Karpas-422 (cell line): ENCODE measurements at regions not wholly inside any gene's neighbourhood (a gene's known extent, or its start where the extent isn't known, plus 50 kb on each side); places are given as distances from the start of the nearest gene placed in this dataset.

Experiments
- DNase-seq: peaks from one replicate; pipeline ENCODE4 v3.0.0-alpha.2; 2015
- H2AFZ ChIP-seq: fragments of 200-600 bp; sonication (generic); 2 replicates; pipeline ENCODE4 v1.6.1; 2014; ENCODE audit warnings: antibody characterized with exemption, low read length, mixed read lengths
- H3K27ac ChIP-seq: fragments of 200-600 bp; sonication (generic); 2 replicates; pipeline ENCODE4 v1.5.1; 2014; ENCODE audit warnings: mild to moderate bottlenecking, low read length, moderate library complexity
- H3K27me3 ChIP-seq: fragments of 200-600 bp; sonication (generic); 2 replicates; pipeline ENCODE4 v1.6.1; 2014; ENCODE audit warnings: low read length, mixed read lengths
- H3K36me3 ChIP-seq: fragments of 200-600 bp; sonication (generic); 2 replicates; pipeline ENCODE4 v1.6.1; 2014; ENCODE audit warnings: low read length, mixed read lengths; ENCODE audit not compliant: insufficient read depth
- H3K4me1 ChIP-seq: fragments of 200-600 bp; sonication (generic); 2 replicates; pipeline ENCODE4 v1.6.1; 2014; ENCODE audit warnings: mild to moderate bottlenecking, low read length, mixed read lengths
- H3K4me2 ChIP-seq: fragments of 200-600 bp; sonication (generic); 2 replicates; pipeline ENCODE4 v1.6.1; 2014; ENCODE audit warnings: low read length, low read depth, mild to moderate bottlenecking; ENCODE audit not compliant: poor library complexity, severe bottlenecking
- H3K4me3 ChIP-seq: fragments of 200-600 bp; sonication (generic); 2 replicates; pipeline ENCODE4 v1.5.1; 2014; ENCODE audit warnings: mild to moderate bottlenecking, antibody characterized with exemption, low read length, mixed read lengths
- H3K79me2 ChIP-seq: fragments of 200-600 bp; sonication (generic); 2 replicates; pipeline ENCODE4 v1.6.1; 2014; ENCODE audit warnings: mild to moderate bottlenecking, low read length, mixed read lengths
- H3K9ac ChIP-seq: fragments of 200-600 bp; sonication (generic); 2 replicates; pipeline ENCODE4 v1.6.0; 2014; ENCODE audit warnings: low read length
- H3K9me2 ChIP-seq: fragments of 200-600 bp; sonication (generic), shearing (Covaris generic); replicated peaks from 2 replicates; pipeline ENCODE4 v1.6.0; 2014; ENCODE audit warnings: mild to moderate bottlenecking, low read length, moderate library complexity; ENCODE audit not compliant: insufficient read depth
- H3K9me3 ChIP-seq: fragments of 300-700, 200-600 bp; sonication (generic); 2 replicates; pipeline ENCODE4 v1.6.1; 2014; ENCODE audit warnings: low read length, mixed read lengths
- H4K20me1 ChIP-seq: fragments of 200-600 bp; sonication (generic); 2 replicates; pipeline ENCODE4 v1.6.1; 2014; ENCODE audit warnings: mild to moderate bottlenecking, antibody characterized with exemption, low read length, low read depth; ENCODE audit not compliant: insufficient read depth

- H3K27me3 ChIP-seq: no peaks in the 10 kb centered on the region
- H3K79me2 ChIP-seq: no peaks in the 10 kb centered on the region
- H3K9me3 ChIP-seq: no peaks in the 10 kb centered on the region
- H3K27ac ChIP-seq: no peak overlapping the region
- no peaks in the 10 kb centered on the region for H4K20me1 ChIP-seq
- no peak overlapping the region for H3K4me2 ChIP-seq
- H3K9ac ChIP-seq: no peak overlapping the region
- no peak overlapping the region for H2AFZ ChIP-seq
- no peak overlapping the region for H3K4me3 ChIP-seq
- no peak for DNase-seq
- H3K9me2 ChIP-seq: no peaks in the 10 kb centered on the region
- H3K4me1 ChIP-seq: peaks cover 15% of the 10 kb centered on the region
- no peaks in the 10 kb centered on the region for H3K36me3 ChIP-seq
These were observed 117.8 kb downstream of the ACKR3 start for GRCh38 chr2:236687296-236687965.

GRCh38 chr2:236688157-236688556, 118.5 kb downstream of the ACKR3 start:
- H3K9me3 ChIP-seq: no peaks in the 10 kb centered on the region
- H3K27me3 ChIP-seq: no peaks in the 10 kb centered on the region
- no peak overlapping the region for H3K4me2 ChIP-seq
- H3K9me2 ChIP-seq: no peaks in the 10 kb centered on the region
- H3K79me2 ChIP-seq: no peaks in the 10 kb centered on the region
- no peak overlapping the region for H3K4me3 ChIP-seq
- no peaks in the 10 kb centered on the region for H3K36me3 ChIP-seq
- DNase-seq: no peak
- H2AFZ ChIP-seq: no peak overlapping the region
- no peaks in the 10 kb centered on the region for H4K20me1 ChIP-seq
- H3K27ac ChIP-seq: no peak overlapping the region
- no peak overlapping the region for H3K9ac ChIP-seq
- peaks cover 15% of the 10 kb centered on the region for H3K4me1 ChIP-seq

DNA sequence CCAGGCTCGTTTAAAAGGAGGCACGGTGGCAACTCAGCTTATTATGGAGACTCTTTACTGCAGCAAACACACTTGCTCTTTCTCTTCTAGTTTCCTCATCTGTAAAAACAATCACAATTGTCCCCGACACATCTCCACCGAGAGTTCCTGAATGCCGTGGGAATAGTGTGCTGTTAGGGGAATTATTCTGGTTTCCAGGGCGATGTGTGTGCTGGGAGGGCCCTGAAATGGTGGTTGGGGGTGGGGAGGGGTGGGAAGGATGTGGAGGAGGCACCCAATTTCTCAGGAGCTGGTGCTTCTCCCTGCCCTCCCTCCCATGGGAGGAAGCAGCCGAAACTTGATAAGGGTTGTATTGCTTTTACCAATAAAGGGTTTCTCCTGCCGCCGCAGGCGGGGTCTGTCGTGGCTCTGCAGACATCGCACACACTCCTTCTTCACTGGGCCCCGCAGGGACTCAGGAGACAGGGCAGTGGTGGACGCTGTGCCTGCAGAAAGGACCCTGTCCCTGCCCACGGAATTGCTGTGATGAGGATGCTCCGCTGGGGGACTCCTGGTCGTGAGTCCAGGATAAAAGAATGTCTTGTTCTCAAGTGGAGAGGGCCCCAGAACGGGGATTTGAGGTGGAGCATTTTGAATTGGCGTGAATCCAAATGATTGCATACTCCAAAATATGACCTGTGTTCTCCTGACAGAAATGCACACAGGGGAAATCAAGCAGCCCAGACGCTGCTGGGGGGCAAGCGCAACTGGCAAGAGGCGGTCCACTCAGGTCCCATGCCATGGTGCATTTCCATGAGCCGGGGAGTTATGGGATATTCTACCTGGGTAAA, 119.2 kb downstream of the ACKR3 start:
- Histone ChIP-seq H3K36me3 (no peaks in the 10 kb centered on the region), H3K27me3 (no peaks in the 10 kb centered on the region), H3K27ac (no peak overlapping the region), H3K4me2 (no peak overlapping the region), H3K9me2 (no peaks in the 10 kb centered on the region), H3K4me3 (no peak overlapping the region), H4K20me1 (no peaks in the 10 kb centered on the region), H3K9me3 (no peaks in the 10 kb centered on the region), H3K79me2 (no peaks in the 10 kb centered on the region), H3K4me1 (peaks cover 12% of the 10 kb centered on the region), H3K9ac (no peak overlapping the region), H2AFZ (no peak overlapping the region)
- no peak for DNase-seq

- DNase-seq: no peak
- Histone ChIP-seq H3K9me3 (no peaks in the 10 kb centered on the region), H3K9ac (no peak overlapping the region), H3K27me3 (no peaks in the 10 kb centered on the region), H3K79me2 (no peaks in the 10 kb centered on the region), H3K36me3 (no peaks in the 10 kb centered on the region), H3K27ac (no peak overlapping the region), H3K4me3 (no peak overlapping the region), H3K4me1 (peaks cover 6% of the 10 kb centered on the region), H3K4me2 (no peak overlapping the region), H4K20me1 (no peaks in the 10 kb centered on the region), H2AFZ (no peak overlapping the region), H3K9me2 (no peaks in the 10 kb centered on the region)
These were observed 119.7 kb downstream of the ACKR3 start for GRCh38 chr2:236689393-236689700.

- H3K27me3 ChIP-seq: no peaks in the 10 kb centered on the region
- no peaks in the 10 kb centered on the region for H4K20me1 ChIP-seq
- H3K4me3 ChIP-seq: no peak overlapping the region
- H3K36me3 ChIP-seq: no peaks in the 10 kb centered on the region
- H3K9me2 ChIP-seq: no peaks in the 10 kb centered on the region
- DNase-seq: no peak
- H3K4me2 ChIP-seq: no peak overlapping the region
- no peak overlapping the region for H3K27ac ChIP-seq
- no peaks in the 10 kb centered on the region for H3K79me2 ChIP-seq
- no peaks in the 10 kb centered on the region for H3K9me3 ChIP-seq
- no peak overlapping the region for H2AFZ ChIP-seq
- no peaks in the 10 kb centered on the region for H3K4me1 ChIP-seq
- H3K9ac ChIP-seq: no peak overlapping the region
These were observed 120.4 kb downstream of the ACKR3 start for GRCh38 chr2:236689981-236690380.

GRCh38 chr2:236690726-236691125, 121.1 kb downstream of the ACKR3 start:
- no peak overlapping the region for H3K4me3 ChIP-seq
- H2AFZ ChIP-seq: no peak overlapping the region
- H3K27ac ChIP-seq: no peak overlapping the region
- DNase-seq: no peak
- H3K9me3 ChIP-seq: no peaks in the 10 kb centered on the region
- no peaks in the 10 kb centered on the region for H3K79me2 ChIP-seq
- no peaks in the 10 kb centered on the region for H3K36me3 ChIP-seq
- H3K4me2 ChIP-seq: no peak overlapping the region
- H4K20me1 ChIP-seq: no peaks in the 10 kb centered on the region
- no peaks in the 10 kb centered on the region for H3K4me1 ChIP-seq
- no peaks in the 10 kb centered on the region for H3K9me2 ChIP-seq
- no peak overlapping the region for H3K9ac ChIP-seq
- H3K27me3 ChIP-seq: no peaks in the 10 kb centered on the region

DNA sequence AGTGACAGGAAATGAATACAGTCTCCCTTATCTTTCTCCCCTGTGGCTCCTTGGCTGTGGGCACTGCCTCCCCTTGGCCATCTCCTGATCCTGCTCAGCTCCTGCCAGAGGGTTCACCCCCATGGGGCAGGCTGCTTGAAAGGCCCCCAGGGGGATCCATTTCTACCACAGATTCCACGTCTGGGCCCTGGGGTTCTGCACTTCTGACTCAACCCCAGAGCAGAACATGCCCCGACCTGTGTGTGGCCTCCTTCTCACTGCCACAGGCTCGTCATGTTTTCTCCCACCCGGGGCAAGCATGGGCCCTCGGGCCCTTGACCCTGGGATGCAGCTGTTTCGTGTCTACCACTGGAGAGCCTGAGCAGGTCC, 122.2 kb downstream of the ACKR3 start:
- Histone ChIP-seq H3K27me3 (no peaks in the 10 kb centered on the region), H3K79me2 (no peaks in the 10 kb centered on the region), H3K36me3 (no peaks in the 10 kb centered on the region), H3K9me3 (no peaks in the 10 kb centered on the region), H3K4me1 (no peaks in the 10 kb centered on the region), H3K4me3 (no peak overlapping the region), H3K9me2 (no peaks in the 10 kb centered on the region), H4K20me1 (no peaks in the 10 kb centered on the region), H3K4me2 (no peak overlapping the region), H2AFZ (no peak overlapping the region), H3K9ac (no peak overlapping the region), H3K27ac (no peak overlapping the region)
- no peak for DNase-seq

GRCh38 chr2:236692937-236693336, 123.3 kb downstream of the ACKR3 start:
- Histone ChIP-seq H3K36me3 (no peaks in the 10 kb centered on the region), H3K27ac (no peak overlapping the region), H3K79me2 (no peaks in the 10 kb centered on the region), H3K4me2 (no peak overlapping the region), H3K9ac (no peak overlapping the region), H3K27me3 (no peaks in the 10 kb centered on the region), H3K4me1 (no peaks in the 10 kb centered on the region), H3K9me3 (no peaks in the 10 kb centered on the region), H3K9me2 (no peaks in the 10 kb centered on the region), H4K20me1 (no peaks in the 10 kb centered on the region), H3K4me3 (no peak overlapping the region), H2AFZ (no peak overlapping the region)
- no peak for DNase-seq
